ENCODE measurements at regions not wholly inside any gene's neighbourhood (a gene's known extent, or its start where the extent isn't known, plus 50 kb on each side); places are given as distances from the start of the nearest gene placed in this dataset.

DNA sequence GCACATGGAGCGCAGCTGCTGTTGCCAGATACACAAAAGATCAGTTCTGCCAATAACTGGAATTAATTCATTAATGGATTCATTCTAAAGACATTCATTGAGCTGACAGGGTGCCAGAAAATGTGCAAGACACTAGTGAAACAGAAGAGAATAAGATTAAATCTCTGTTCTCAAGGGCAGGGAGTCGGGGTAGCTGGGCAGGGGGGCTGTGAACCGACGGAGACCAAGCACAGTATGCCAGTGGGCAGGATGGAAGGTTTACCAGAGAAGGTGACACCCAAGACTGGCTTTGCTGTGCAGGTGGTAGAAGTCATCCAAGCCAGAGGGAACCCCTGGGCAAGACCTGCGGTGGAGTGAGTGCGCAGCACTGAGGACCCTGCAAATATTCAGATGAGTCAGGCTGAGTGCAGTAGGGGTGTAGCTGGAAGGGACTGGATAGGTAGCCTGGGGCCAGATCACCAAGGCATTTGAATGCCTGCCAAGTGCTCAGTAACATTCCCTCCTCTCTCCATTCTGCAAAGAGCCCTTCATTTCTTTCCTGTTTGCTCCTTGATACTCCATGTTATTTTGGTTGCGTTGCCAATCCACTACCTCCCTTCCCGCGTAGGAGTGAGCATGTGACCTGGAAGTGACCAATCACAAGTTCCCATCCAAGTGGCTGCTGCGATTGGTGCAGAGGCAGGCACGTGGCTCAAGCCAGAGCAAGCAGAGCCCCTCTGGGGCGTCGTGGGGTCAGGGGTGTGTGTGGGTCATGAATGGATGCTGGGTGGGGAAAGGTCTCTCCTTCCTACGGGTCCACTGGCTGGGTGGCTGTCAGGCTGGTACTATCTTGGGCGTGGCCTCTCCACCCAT, 413.1 kb downstream of the PTPRU start:
- TF ChIP-seq TSHZ2 (CRISPR knock-in tag; IDR thresholded peaks at IDR 0.05), result no peak
- TF ChIP-seq, protein P1, sequence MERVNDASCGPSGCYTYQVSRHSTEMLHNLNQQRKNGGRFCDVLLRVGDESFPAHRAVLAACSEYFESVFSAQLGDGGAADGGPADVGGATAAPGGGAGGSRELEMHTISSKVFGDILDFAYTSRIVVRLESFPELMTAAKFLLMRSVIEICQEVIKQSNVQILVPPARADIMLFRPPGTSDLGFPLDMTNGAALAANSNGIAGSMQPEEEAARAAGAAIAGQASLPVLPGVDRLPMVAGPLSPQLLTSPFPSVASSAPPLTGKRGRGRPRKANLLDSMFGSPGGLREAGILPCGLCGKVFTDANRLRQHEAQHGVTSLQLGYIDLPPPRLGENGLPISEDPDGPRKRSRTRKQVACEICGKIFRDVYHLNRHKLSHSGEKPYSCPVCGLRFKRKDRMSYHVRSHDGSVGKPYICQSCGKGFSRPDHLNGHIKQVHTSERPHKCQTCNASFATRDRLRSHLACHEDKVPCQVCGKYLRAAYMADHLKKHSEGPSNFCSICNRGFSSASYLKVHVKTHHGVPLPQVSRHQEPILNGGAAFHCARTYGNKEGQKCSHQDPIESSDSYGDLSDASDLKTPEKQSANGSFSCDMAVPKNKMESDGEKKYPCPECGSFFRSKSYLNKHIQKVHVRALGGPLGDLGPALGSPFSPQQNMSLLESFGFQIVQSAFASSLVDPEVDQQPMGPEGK (CRISPR knock-in tag; IDR thresholded peaks at IDR 0.05; ENCODE audit: borderline replicate concordance), result no peak
- TF ChIP-seq RARB (CRISPR knock-in tag; IDR thresholded peaks at IDR 0.05), result no peak
- TF ChIP-seq ZFP30 (CRISPR knock-in tag; IDR thresholded peaks at IDR 0.05), result no peak
- TF ChIP-seq, protein P2, sequence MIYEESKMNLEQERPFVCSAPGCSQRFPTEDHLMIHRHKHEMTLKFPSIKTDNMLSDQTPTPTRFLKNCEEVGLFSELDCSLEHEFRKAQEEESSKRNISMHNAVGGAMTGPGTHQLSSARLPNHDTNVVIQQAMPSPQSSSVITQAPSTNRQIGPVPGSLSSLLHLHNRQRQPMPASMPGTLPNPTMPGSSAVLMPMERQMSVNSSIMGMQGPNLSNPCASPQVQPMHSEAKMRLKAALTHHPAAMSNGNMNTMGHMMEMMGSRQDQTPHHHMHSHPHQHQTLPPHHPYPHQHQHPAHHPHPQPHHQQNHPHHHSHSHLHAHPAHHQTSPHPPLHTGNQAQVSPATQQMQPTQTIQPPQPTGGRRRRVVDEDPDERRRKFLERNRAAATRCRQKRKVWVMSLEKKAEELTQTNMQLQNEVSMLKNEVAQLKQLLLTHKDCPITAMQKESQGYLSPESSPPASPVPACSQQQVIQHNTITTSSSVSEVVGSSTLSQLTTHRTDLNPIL (CRISPR knock-in tag; IDR thresholded peaks at IDR 0.05; ENCODE audit: low read depth), result no peak
- TF ChIP-seq OSR1 (CRISPR knock-in tag; IDR thresholded peaks at IDR 0.05), result no peak
- no peak for TF ChIP-seq ZNF8 (CRISPR knock-in tag; IDR thresholded peaks at IDR 0.05)
- no peak for TF ChIP-seq ISL1 (CRISPR knock-in tag; IDR thresholded peaks at IDR 0.05)
- no peak for TF ChIP-seq GLIS3 (CRISPR knock-in tag; IDR thresholded peaks at IDR 0.05)
- TF ChIP-seq TOX (CRISPR knock-in tag; IDR thresholded peaks at IDR 0.05; ENCODE audit: borderline replicate concordance), result no peak
- no peak for TF ChIP-seq ARNTL (CRISPR knock-in tag; IDR thresholded peaks at IDR 0.05; ENCODE audit: borderline replicate concordance, low read depth)
- no peak for TF ChIP-seq PPARA (CRISPR knock-in tag; IDR thresholded peaks at IDR 0.05; ENCODE audit: borderline replicate concordance)
- TF ChIP-seq ZNF565 (CRISPR knock-in tag; conservative IDR thresholded peaks at IDR 0.05; ENCODE audit: low read depth), result no peak
- TF ChIP-seq BACH2 (CRISPR knock-in tag; IDR thresholded peaks at IDR 0.05; ENCODE audit: borderline replicate concordance), result no peak
